GM12865 (cell line): ENCODE measurements at regions not wholly inside any gene's neighbourhood (a gene's known extent, or its start where the extent isn't known, plus 50 kb on each side); places are given as distances from the start of the nearest gene placed in this dataset.

ENCODE experiments used
- DNase-seq: peaks from one replicate; pipeline ENCODE4 v3.0.0; 2010; ENCODE audit warnings: low read depth
- H3K4me3 ChIP-seq: 2 replicates; pipeline ENCODE4 v1.5.1; 2011; ENCODE audit warnings: mild to moderate bottlenecking, low read depth, low read length, control low read depth
- TF ChIP-seq, protein P1 (sequence below): IDR thresholded peaks from 2 replicates; pipeline ENCODE4 v1.5.1; 2011; ENCODE audit warnings: low read length, control low read depth, low read depth, inconsistent platforms; ENCODE audit not compliant: insufficient read depth; ENCODE audit errors: missing control alignments

DNA sequence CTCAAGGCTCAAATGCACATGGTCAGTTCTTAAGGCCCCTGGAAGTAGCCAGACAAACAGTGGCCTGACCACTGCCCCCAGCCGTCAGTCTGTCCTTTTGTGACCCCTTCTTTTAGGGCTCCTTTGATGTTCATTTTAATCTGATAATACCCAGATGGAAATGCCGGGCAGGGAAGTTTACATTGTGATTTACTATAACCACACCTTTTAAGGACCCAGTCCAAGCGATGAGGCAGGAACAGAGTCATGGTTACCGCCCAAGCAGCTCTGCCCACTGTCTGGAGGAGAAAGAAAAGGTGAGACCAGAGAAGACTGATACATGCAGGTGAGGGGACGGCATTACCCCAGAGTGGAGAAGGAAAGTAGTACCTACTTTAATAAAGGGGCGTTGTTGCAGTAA lies 110.6 kb downstream of the PLEKHG1 start:
- TF ChIP-seq, protein P1, sequence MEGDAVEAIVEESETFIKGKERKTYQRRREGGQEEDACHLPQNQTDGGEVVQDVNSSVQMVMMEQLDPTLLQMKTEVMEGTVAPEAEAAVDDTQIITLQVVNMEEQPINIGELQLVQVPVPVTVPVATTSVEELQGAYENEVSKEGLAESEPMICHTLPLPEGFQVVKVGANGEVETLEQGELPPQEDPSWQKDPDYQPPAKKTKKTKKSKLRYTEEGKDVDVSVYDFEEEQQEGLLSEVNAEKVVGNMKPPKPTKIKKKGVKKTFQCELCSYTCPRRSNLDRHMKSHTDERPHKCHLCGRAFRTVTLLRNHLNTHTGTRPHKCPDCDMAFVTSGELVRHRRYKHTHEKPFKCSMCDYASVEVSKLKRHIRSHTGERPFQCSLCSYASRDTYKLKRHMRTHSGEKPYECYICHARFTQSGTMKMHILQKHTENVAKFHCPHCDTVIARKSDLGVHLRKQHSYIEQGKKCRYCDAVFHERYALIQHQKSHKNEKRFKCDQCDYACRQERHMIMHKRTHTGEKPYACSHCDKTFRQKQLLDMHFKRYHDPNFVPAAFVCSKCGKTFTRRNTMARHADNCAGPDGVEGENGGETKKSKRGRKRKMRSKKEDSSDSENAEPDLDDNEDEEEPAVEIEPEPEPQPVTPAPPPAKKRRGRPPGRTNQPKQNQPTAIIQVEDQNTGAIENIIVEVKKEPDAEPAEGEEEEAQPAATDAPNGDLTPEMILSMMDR = no peak
- H3K4me3 ChIP-seq = no peak overlapping the region
- DNase-seq = no peak

DNA sequence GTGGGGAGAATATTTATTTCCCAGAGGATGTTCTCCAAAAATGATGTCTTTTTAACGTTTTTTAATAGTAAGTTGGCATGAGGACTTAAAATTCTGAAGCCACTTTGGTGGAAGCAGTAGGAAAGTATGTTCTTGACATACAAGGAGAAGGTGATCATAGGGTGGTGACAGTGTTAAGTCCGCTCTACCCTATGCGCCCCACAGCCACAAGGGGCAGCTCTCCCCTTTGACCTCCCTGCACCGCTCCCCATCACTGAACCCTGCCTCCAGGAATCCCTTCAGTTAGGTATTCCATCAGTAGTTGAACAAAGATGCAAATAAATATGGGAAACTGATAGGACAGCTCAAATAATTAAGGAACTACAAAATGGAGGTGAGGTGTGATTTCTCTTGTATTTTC lies 111.4 kb downstream of the PLEKHG1 start:
- no peak for DNase-seq
- TF ChIP-seq, protein P1 = no peak
- H3K4me3 ChIP-seq = no peak overlapping the region

DNA sequence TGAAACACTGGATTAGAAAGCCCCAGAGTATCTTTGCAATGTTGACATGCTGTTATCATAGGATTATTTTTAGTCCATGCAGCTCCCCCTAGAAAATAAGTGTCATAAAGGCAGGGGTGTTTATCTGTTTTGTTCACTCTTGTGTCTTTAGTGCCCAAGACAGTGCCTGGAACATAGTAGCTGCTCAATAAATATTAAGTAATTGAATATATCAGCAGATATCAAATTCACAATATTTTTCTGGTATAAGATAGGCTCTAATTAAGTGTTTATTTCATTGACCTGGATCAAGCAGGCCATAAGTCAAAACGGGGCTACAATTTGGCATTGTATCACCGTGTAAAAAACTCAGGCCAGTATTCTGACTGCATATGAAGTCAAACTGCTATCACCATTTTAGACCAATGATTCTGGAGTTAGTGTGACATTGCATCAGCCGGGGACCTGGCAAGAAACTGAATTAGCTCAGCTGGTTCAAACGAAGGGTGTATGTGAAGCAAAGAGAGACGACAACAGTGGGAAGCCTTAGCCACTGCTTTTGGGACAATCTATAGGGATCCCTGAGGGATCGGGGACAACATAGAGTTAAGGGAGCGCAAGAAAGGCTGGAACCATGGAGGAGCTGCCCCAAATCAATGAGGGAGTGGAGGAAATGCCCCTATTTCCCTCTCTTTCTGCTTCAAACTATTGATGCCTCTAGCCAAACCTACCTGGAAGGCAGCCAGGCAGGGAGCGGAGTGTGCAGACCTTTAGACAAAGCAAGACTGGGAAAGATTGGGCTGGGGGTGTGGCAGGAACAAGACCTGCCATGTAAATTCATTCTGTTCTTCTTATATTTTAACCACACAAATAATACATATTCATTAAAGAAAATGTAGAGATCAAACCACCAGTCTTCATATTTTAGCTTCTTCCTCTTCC lies 112.2 kb downstream of the PLEKHG1 start:
- TF ChIP-seq, protein P1 = no peak
- no peak for DNase-seq
- H3K4me3 ChIP-seq = no peak overlapping the region

DNA sequence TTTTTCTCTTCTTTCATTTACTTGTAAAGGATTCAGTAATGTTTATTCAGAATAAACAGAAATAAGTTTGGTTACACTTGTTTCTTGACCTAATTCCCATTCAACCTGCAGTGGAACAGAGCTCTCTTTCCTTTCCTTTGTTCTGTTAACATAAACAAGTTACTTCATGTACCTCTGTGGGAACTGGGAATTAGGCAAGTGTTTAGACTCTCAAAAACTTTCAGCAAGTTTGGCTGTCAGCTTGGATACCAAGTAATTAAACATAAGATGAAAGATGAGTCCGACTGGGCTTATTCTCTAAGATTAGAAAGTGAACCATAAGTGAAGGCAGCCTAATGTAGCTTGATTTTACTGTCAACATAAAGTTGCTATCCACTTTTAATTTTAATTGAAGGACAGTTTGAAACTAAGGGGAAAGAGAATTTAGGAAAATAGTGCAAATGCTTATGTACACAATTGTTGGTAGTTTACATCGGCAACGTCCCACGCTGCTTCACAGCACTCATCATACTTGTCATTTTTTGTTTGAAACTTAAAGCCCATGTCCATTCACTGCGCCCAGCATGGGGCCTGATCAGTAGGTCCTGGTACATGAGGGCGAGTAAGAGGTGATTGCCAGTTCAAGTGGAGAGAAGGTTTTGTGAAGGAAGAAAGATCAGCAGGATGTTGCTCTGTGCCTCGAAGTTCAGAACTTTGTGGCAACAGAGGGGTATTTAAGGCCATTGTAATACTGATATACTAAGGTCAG lies 113.0 kb downstream of the PLEKHG1 start:
- TF ChIP-seq, protein P1 = no peak
- no peak for DNase-seq
- H3K4me3 ChIP-seq = no peak overlapping the region

DNA sequence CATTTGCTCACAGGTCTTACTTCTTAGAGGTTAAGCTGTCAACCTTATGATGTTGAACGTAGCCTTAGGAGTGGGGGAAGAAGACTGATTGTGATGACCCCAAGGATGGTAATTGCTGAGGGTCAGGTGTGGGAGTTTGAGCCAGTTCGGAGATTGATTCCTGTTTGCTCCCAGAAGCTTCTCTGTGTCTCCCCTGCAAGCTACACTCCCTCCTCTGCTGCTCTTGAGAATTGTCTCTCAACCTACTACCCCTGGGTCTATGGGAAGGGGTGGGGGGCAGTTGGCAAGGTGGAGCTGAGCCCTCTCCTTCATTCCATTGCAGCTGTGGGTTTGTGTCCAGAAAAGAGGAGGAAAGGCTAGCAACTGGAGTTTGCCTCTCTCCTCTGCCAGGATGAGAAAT lies 113.8 kb downstream of the PLEKHG1 start:
- no peak overlapping the region for H3K4me3 ChIP-seq
- TF ChIP-seq, protein P1 = no peak
- DNase-seq = no peak

DNA sequence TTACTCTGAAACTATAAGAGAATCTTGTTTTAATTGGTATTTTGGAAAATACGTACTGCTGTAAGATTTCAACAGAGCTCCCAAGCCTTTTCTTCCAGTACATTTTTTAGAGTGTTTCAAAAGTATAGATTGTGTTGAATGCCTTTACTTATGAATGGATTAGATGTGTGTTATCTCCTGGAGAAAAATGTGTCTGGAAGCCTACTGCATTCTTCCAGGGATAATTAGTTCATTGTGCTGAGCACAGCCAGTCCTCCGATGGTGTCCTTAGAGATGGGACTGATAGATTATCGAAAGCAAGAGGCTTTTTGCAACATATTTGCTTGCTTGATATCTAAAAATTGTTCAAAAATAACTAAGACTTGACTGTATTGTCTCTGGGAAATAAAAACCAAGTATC lies 114.2 kb downstream of the PLEKHG1 start:
- DNase-seq = no peak
- TF ChIP-seq, protein P1 = no peak
- no peak overlapping the region for H3K4me3 ChIP-seq
